HL-60 (cell line): ENCODE measurements at regions not wholly inside any gene's neighbourhood (a gene's known extent, or its start where the extent isn't known, plus 50 kb on each side); places are given as distances from the start of the nearest gene placed in this dataset.

ENCODE experiments used
- POLR2AphosphoS5 ChIP-seq: IDR thresholded peaks from 2 replicates; pipeline ENCODE4 v1.6.1; 2012; ENCODE audit warnings: low read depth
- TF ChIP-seq, protein P1 (sequence below): IDR thresholded peaks from one replicate; pipeline ENCODE4 v1.5.1; 2011; ENCODE audit warnings: low read length, control low read depth, inconsistent platforms; ENCODE audit not compliant: insufficient read depth

DNA sequence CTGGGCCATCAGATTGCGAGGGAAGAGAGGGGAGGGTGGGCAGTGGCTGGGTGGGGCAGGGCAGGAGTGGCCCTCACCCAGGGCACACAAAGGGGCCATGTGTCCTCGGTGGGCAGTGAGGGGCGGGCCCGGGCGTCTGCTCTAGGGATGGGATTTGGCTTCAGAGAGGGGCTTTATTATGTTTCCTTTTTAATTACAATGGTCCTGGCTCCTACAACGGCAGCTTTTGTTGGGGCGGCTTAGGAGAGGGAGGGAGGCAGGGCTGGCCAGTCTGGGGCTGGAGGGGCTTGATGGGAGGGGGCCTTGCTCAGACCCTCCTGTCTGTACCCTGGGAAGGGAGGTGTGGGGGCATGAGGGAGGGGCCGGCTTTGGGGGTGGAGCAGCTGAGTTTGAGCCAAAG is 102.8 kb upstream of the WNT4 start:
- TF ChIP-seq, protein P1, sequence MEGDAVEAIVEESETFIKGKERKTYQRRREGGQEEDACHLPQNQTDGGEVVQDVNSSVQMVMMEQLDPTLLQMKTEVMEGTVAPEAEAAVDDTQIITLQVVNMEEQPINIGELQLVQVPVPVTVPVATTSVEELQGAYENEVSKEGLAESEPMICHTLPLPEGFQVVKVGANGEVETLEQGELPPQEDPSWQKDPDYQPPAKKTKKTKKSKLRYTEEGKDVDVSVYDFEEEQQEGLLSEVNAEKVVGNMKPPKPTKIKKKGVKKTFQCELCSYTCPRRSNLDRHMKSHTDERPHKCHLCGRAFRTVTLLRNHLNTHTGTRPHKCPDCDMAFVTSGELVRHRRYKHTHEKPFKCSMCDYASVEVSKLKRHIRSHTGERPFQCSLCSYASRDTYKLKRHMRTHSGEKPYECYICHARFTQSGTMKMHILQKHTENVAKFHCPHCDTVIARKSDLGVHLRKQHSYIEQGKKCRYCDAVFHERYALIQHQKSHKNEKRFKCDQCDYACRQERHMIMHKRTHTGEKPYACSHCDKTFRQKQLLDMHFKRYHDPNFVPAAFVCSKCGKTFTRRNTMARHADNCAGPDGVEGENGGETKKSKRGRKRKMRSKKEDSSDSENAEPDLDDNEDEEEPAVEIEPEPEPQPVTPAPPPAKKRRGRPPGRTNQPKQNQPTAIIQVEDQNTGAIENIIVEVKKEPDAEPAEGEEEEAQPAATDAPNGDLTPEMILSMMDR: no peak
- TF ChIP-seq POLR2AphosphoS5: no peak
